C4-2B (cell line): ENCODE measurements at regions not wholly inside any gene's neighbourhood (a gene's known extent, or its start where the extent isn't known, plus 50 kb on each side); places are given as distances from the start of the nearest gene placed in this dataset.

Source experiments
- H3K27ac ChIP-seq: fragments of 450-650 bp; 2 replicates; pipeline ENCODE4 v1.5.1; 2017
- ZFX ChIP-seq: fragments of 450-650 bp; IDR thresholded peaks from 2 replicates; pipeline ENCODE4 v1.6.1; 2017
- TF ChIP-seq, protein P1 (sequence below): fragments of 450-650 bp; conservative IDR thresholded peaks from 2 replicates; pipeline ENCODE4 v1.5.1; 2017; ENCODE audit warnings: mild to moderate bottlenecking

GRCh38 chr1:22375601-22376000, 76.0 kb upstream of the ZBTB40 start:
- no peak for TF ChIP-seq ZFX
- TF ChIP-seq, protein P1, sequence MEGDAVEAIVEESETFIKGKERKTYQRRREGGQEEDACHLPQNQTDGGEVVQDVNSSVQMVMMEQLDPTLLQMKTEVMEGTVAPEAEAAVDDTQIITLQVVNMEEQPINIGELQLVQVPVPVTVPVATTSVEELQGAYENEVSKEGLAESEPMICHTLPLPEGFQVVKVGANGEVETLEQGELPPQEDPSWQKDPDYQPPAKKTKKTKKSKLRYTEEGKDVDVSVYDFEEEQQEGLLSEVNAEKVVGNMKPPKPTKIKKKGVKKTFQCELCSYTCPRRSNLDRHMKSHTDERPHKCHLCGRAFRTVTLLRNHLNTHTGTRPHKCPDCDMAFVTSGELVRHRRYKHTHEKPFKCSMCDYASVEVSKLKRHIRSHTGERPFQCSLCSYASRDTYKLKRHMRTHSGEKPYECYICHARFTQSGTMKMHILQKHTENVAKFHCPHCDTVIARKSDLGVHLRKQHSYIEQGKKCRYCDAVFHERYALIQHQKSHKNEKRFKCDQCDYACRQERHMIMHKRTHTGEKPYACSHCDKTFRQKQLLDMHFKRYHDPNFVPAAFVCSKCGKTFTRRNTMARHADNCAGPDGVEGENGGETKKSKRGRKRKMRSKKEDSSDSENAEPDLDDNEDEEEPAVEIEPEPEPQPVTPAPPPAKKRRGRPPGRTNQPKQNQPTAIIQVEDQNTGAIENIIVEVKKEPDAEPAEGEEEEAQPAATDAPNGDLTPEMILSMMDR: no peak
- no peak overlapping the region for H3K27ac ChIP-seq

- H3K27ac ChIP-seq: no peak overlapping the region
- TF ChIP-seq ZFX: no peak
- TF ChIP-seq, protein P1: no peak
These were observed 75.7 kb upstream of the ZBTB40 start for GRCh38 chr1:22376001-22376400.

GRCh38 chr1:22376546-22376945, 75.1 kb upstream of the ZBTB40 start:
- TF ChIP-seq, protein P1: no peak
- no peak for TF ChIP-seq ZFX
- no peak overlapping the region for H3K27ac ChIP-seq

GRCh38 chr1:22376976-22377375, 74.7 kb upstream of the ZBTB40 start:
- no peak overlapping the region for H3K27ac ChIP-seq
- TF ChIP-seq ZFX: no peak

- no peak overlapping the region for H3K27ac ChIP-seq
- TF ChIP-seq ZFX: no peak
- TF ChIP-seq, protein P1: no peak
These were observed 72.1 kb upstream of the ZBTB40 start for GRCh38 chr1:22379566-22379965.

- H3K27ac ChIP-seq: no peak overlapping the region
- TF ChIP-seq, protein P1: no peak
- TF ChIP-seq ZFX: no peak
These were observed 71.4 kb upstream of the ZBTB40 start for GRCh38 chr1:22380024-22380785.

GRCh38 chr1:22383526-22384294, 67.9 kb upstream of the ZBTB40 start:
- no peak overlapping the region for H3K27ac ChIP-seq
- TF ChIP-seq, protein P1: no peak
- TF ChIP-seq ZFX: no peak
